HCT116 (cell line): ENCODE measurements at regions not wholly inside any gene's neighbourhood (a gene's known extent, or its start where the extent isn't known, plus 50 kb on each side); places are given as distances from the start of the nearest gene placed in this dataset.

Experiments used
- CEBPB ChIP-seq: IDR thresholded peaks from 2 replicates; pipeline ENCODE4 v1.6.1; 2012; ENCODE audit warnings: low read depth
- CTCF ChIP-seq, 3 experiments: fragments of 200-600 bp in 1 of 3; sonication (generic) in 1 of 3; IDR thresholded peaks in 2 of 3; conservative IDR thresholded peaks in 1 of 3; 2 replicates each; pipeline ENCODE4 v1.5.1; 2012 to 2017; ENCODE audit warnings: low read depth in 2 of 3, low read length in 2 of 3, antibody characterized with exemption in 1 of 3, borderline replicate concordance in 1 of 3, control low read depth in 1 of 3, mild to moderate bottlenecking in 1 of 3, mixed read lengths in 1 of 3, mixed run types in 1 of 3, moderate library complexity in 1 of 3; ENCODE audit not compliant: insufficient read depth in 1 of 3
- EZH2 ChIP-seq: fragments of 200-600 bp; sonication (generic); IDR thresholded peaks from 2 replicates; pipeline ENCODE4 v1.6.1; 2017; ENCODE audit warnings: antibody characterized with exemption, mixed run types
- EZH2phosphoT487 ChIP-seq: fragments of 200-600 bp; IDR thresholded peaks from 2 replicates; pipeline ENCODE4 v1.6.1; 2018; ENCODE audit warnings: antibody characterized with exemption, borderline replicate concordance
- JUND ChIP-seq: IDR thresholded peaks from 2 replicates; pipeline ENCODE4 v1.6.1; 2012
- MAX ChIP-seq: IDR thresholded peaks from 2 replicates; pipeline ENCODE4 v1.6.1; 2012
- POLR2A ChIP-seq: IDR thresholded peaks from 2 replicates; pipeline ENCODE4 v1.7.0; 2011; ENCODE audit warnings: borderline replicate concordance; ENCODE audit not compliant: insufficient read depth, insufficient read length; ENCODE audit errors: extremely low read depth
- POLR2AphosphoS5 ChIP-seq: IDR thresholded peaks from 2 replicates; pipeline ENCODE4 v1.6.1; 2011; ENCODE audit warnings: mild to moderate bottlenecking, low read depth, low read length, moderate library complexity
- RAD21 ChIP-seq: IDR thresholded peaks from 2 replicates; pipeline ENCODE4 v1.6.1; 2012; ENCODE audit warnings: low read depth, mild to moderate bottlenecking
- REST ChIP-seq: IDR thresholded peaks from 2 replicates; pipeline ENCODE4 v1.6.1; 2012; ENCODE audit warnings: low read depth
- YY1 ChIP-seq: IDR thresholded peaks from 2 replicates; pipeline ENCODE4 v1.6.1; 2011; ENCODE audit warnings: low read length, low read depth, moderate library complexity, mild to moderate bottlenecking; ENCODE audit not compliant: insufficient replicate concordance; ENCODE audit errors: extremely low read depth
- ZBTB33 ChIP-seq: IDR thresholded peaks from 2 replicates; pipeline ENCODE4 v1.6.1; 2011; ENCODE audit warnings: mild to moderate bottlenecking, low read length, moderate library complexity; ENCODE audit not compliant: insufficient replicate concordance; ENCODE audit errors: extremely low read depth
- ZNF274 ChIP-seq: fragments of 200-500 bp; sonication (Bioruptor generic); IDR thresholded peaks from 2 replicates; pipeline ENCODE4 v1.6.1; 2014; ENCODE audit warnings: mild to moderate bottlenecking, low read depth, low read length, inconsistent platforms

GRCh38 chr13:68304286-68304893, 1074.3 kb upstream of the PCDH9 start:
- TF ChIP-seq JUND (no peak), POLR2AphosphoS5 (no peak), CTCF (IDR thresholded peaks at IDR 0.05 in 2 of 3, conservative IDR thresholded peaks at IDR 0.05 in 1 of 3; ENCODE audit: borderline replicate concordance in 1 of 3, insufficient read depth in 1 of 3, low read depth in 2 of 3, low read length in 2 of 3) (peak; percentile 17 to 61 (median 47); a peak in 5 of 6 replicates), EZH2phosphoT487 (no peak), EZH2 (no peak), YY1 (no peak), REST (no peak), POLR2A (no peak), RAD21 (peak; percentile 49), ZBTB33 (no peak), ZNF274 (no peak), MAX (no peak), CEBPB (no peak)
